ENCODE measurements at regions not wholly inside any gene's neighbourhood (a gene's known extent, or its start where the extent isn't known, plus 50 kb on each side); places are given as distances from the start of the nearest gene placed in this dataset.

- TF ChIP-seq SIN3A (IDR thresholded peaks at IDR 0.05; ENCODE audit: borderline replicate concordance, insufficient read depth, low read length), result no peak
- TF ChIP-seq POLR2AphosphoS5 (IDR thresholded peaks at IDR 0.05; ENCODE audit: low read depth, low read length), result no peak
- TF ChIP-seq TAF1 (IDR thresholded peaks at IDR 0.05; ENCODE audit: borderline replicate concordance, insufficient read depth, low read length), result no peak
Measured at GRCh38 chr7:45435131-45435530, 139.0 kb upstream of the ADCY1 start.
